NCI-H2171 (cell line): ENCODE measurements at regions not wholly inside any gene's neighbourhood (a gene's known extent, or its start where the extent isn't known, plus 50 kb on each side); places are given as distances from the start of the nearest gene placed in this dataset.

Source experiments
- DNase-seq: peaks from one replicate; lab custom pipeline; 2025; lab: John Stamatoyannopoulos, UW

GRCh38 chr5:73395256-73395655 is 53.3 kb downstream of the FOXD1 start:
- DNase-seq = no peak

DNA sequence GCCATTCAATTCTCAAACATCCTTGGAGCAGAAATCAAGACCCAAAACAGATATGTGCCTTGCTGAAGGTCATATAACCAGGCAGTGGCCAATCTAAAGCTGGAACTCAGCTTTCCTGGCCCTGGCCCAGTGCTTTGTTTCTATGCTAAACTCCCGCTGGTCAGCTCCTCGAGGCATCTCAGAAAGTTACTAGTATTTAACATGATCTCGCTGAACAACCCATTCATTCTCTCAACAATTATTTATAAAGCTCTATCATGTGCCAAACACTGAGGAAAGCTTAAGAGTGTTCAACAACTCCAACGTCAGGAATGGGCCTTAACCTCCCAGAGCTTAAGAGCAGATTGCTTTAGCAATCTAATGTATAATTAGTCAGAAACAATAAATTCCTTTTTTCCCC is 54.0 kb downstream of the FOXD1 start:
- no peak for DNase-seq

DNA sequence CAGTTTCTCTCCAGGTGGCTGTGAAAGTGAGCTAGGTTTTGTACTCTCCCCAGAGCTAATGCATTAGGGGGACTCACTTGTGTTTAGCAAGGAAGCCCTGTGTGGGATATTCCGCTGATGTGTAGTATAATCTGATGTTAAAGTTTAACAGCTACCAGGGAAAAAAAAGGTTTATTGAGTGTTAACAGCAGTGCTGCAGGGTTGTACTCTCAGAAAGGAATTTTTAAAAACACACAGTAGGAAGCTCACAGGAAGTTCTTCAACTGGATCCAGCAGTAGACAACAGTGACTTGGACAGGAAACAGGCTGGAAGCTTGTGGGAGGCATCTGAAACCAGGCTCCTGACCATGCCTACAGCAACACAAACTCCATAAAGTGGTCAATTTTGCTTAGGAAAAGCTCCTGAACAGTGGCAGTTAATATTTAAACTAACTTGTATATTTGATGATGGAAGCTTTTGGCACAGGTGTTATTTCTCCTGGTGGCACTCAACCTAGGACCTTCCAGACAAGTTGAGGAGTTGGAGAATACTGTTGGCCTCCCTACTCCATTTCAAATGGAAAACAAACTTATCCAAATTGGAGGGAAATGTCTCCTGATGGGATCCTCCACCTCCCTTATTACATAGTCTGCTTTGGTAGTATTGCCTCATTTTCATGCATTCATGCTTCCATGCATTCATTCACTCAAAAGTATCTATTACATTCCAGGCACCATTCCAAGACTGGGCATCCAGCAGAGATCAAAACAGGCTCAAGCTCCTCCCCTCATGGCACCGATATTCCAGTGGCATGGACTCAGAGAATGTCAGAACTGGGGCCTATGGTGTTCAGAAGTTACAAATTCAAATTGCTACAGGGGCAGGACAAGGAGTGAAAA is 54.7 kb downstream of the FOXD1 start:
- DNase-seq = peak; percentile 11

- no peak for DNase-seq
These were observed 55.8 kb downstream of the FOXD1 start for GRCh38 chr5:73392775-73393174.

GRCh38 chr5:73391441-73391881 is 57.1 kb downstream of the FOXD1 start:
- DNase-seq = no peak

- no peak for DNase-seq
These were observed 57.6 kb downstream of the FOXD1 start for GRCh38 chr5:73390972-73391371.

- no peak for DNase-seq
These were observed 59.8 kb downstream of the FOXD1 start for GRCh38 chr5:73388740-73389139.

DNA sequence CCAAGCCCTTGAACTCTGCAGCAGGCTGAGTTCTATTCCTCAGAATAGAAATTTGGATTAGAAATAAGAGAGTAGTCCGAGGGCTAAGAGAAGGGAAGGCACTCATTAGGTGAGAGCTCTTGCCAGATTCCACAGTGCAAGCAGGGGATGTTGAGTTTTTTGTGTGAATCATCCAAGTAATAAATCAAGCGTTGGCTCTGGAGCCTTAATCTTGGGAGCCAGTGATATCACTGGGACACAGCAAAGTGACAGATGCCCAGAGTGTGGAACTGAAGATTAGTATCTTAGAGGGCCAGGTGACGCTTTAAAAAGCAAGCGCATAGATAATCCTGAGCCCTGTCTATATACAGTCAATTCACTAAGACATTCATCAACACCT is 60.3 kb downstream of the FOXD1 start:
- DNase-seq = peak; percentile 38

DNA sequence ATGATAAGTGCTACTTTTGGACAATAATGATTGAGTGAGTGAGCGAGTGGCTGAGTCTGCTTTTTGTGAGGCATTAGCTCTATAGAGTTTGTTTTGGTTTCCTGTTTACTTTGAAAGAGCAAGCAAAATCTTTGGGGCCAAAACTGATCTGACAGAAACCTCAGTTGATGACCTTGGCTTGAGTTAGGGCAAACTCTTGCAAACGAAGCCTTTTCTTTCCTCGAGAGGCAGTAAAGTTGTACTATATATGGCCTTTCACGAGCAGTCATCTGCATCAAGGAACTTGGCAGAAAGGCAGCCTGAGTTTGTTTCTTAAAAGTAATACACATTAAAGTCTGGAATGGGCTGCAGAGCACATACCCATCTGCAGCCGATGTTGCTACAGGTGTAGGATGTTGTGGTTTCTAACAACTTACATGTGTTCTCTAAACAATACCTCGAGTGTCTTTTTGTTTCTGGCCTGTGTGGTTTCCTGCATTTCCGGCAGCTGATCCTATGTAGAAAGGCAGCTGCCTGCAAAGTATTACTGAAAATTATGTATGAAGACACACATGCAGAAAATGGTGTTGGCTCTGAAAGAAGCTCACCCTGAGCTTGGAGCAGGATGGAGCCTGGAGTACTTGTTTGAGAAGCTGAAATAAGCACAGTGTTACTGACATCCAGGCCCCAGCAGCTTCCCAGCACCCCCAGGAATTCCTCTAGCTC is 60.8 kb downstream of the FOXD1 start:
- DNase-seq = no peak

GRCh38 chr5:73387149-73387591 is 61.4 kb downstream of the FOXD1 start:
- DNase-seq = no peak

- DNase-seq = no peak
These were observed 63.7 kb downstream of the FOXD1 start for GRCh38 chr5:73384861-73385260.

DNA sequence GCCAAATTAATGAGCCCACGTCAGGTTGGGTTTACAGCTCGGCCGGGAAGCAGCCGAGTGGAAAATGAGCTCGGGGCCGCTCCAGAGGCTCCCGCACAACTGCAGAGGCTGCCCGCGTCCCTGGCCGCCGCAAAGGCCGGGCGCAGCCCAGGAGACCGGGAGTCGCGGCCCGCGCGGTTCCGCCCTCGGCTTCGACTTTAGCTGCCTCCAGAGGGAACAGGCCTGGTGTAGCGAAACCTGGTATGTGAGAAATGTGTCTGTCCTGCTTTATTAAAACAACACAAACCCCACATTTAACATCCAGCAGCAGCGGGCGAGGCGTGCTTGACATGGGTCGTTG is 66.2 kb downstream of the FOXD1 start:
- no peak for DNase-seq

GRCh38 chr5:73381590-73382400 is 66.8 kb downstream of the FOXD1 start:
- DNase-seq = no peak

GRCh38 chr5:73380710-73381589 is 67.6 kb downstream of the FOXD1 start:
- no peak for DNase-seq

DNA sequence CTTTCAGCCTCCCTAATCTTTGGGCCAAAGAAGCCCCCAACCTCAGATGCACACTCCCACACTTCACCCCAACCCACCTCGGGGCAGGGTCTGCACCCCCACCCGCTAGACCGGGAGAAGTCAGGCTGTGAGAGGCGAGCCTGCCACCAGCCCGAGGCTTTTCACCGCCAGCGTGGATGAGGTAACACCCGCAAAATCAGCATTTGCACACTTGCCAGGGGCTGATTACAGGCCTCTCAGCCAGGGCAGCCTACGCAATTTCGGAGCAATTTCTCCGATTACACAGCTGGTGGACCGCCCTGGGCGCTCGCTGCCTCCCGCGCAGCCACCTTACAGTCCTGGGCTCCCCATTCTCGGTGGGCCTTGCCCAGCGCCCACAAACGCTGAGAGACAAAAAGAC is 68.5 kb downstream of the FOXD1 start:
- no peak for DNase-seq

GRCh38 chr5:73379435-73379834 is 69.1 kb downstream of the FOXD1 start:
- DNase-seq = no peak

DNA sequence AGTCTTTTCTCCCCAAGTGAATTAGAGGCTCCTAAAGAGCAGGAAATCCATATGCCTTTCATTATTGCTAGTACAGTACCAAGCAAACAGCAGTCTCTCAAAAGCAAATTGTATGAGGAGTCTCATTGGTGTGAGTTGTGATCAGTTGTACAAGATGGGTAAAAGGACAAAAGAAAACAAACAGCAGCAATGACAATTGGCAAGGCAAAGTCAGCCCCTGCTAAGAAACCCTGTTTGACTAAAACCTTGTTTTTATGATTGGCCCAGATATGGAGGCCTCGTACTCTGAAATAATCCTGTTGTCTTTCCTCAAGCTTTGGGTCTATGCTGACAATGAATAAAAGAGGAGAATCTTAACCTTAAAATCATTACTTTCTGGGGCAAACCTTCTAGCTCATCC is 69.8 kb downstream of the FOXD1 start:
- DNase-seq = no peak

- DNase-seq = no peak
These were observed 70.5 kb downstream of the FOXD1 start for GRCh38 chr5:73378070-73378469.

DNA sequence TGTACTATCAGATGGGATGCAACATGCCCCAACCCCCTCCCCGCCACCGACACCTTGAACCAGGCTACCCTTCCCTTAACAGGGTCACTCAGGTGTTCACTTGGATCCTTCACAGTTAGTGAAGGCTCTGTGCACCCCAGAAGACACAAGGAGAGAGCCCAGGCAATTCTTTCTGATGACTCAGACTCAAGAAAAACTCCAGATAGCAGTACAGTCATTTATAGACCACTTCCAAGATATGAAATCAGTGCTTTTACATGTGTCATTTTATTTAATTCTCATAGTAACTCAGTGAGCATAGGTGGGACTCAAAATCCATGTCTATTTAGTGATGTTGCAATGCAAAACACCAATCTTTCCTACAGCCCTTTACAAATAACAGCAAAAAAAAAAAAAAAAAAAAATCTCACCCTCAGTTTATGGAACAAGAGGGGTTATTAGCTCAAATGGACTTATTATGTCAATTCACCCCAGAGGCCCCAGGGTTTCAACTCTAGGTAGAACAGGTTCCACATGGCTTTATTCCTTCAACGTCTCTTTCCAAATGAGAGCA is 71.9 kb downstream of the FOXD1 start:
- DNase-seq = no peak

DNA sequence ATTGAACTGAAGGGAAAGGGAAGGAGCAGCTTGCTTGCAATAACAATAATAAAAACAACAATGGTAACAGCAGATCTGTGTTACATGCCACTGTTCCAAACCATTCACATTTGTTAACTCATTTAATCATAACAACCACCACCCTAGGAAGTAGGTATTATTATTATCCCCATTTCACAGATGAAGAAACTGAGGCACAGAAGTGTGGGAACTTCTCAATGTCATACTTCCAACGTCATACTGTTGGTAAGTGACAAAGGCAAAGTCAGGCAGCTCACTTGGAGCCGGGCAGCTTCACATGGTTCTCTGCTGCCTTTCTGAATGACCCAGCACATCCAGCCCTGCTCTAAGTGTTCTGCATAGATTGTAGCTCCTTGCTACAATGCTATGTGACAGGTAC is 72.6 kb downstream of the FOXD1 start:
- DNase-seq = no peak

GRCh38 chr5:73375191-73375545 is 73.4 kb downstream of the FOXD1 start:
- DNase-seq = no peak
